HEK293 (cell line): ENCODE measurements at regions not wholly inside any gene's neighbourhood (a gene's known extent, or its start where the extent isn't known, plus 50 kb on each side); places are given as distances from the start of the nearest gene placed in this dataset.

Experiments used
- CTCF ChIA-PET: fragments of 350-600 bp; formaldehyde crosslinking; extraction: SDS; loops from one replicate; lab custom pipeline; 2021; ENCODE audit warnings: antibody characterized with exemption; lab: Yijun Ruan, JAX
- POLR2A ChIA-PET: fragments of 300-600 bp; formaldehyde crosslinking; extraction: SDS; loops from one replicate; lab custom pipeline; 2020; ENCODE audit warnings: antibody characterized with exemption, inconsistent platforms; lab: Yijun Ruan, JAX
- H3K27ac ChIP-seq: fragments of 200-500 bp; sonication (Bioruptor generic); 2 replicates; pipeline ENCODE4 v1.5.1; 2014; ENCODE audit warnings: low read depth, low read length, control low read depth, inconsistent platforms; ENCODE audit errors: extremely low read depth
- H3K36me3 ChIP-seq, 2 experiments: fragments of 200-500 bp in 1 of 2; sonication (Bioruptor generic) in 1 of 2; 1 replicate in 1 of 2; 2 replicates in 1 of 2; pipeline ENCODE4 v1.5.1; 2014 to 2017; ENCODE audit warnings: inconsistent platforms in 2 of 2, low read length in 2 of 2; ENCODE audit not compliant: control insufficient read depth in 2 of 2, insufficient read depth in 1 of 2
- H3K4me1 ChIP-seq: fragments of 200-500 bp; sonication (Bioruptor generic); 2 replicates; pipeline ENCODE4 v1.5.1; 2014; ENCODE audit warnings: mild to moderate bottlenecking, low read length, inconsistent platforms; ENCODE audit not compliant: control insufficient read depth, insufficient read depth
- H3K4me3 ChIP-seq: 2 replicates; pipeline ENCODE4 v1.5.1; 2011; ENCODE audit warnings: low read depth, mild to moderate bottlenecking, control low read depth, low read length, moderate library complexity
- H3K9me3 ChIP-seq: fragments of 200-500 bp; sonication (Bioruptor generic); 2 replicates; pipeline ENCODE4 v1.5.1; 2014; ENCODE audit warnings: low read depth, low read length, inconsistent platforms; ENCODE audit not compliant: control insufficient read depth, insufficient read depth
- BCL11B ChIP-seq: fragments of 450-650 bp; formaldehyde crosslinking; IDR thresholded peaks from 2 replicates; pipeline ENCODE4 v1.5.1; 2016; ENCODE audit warnings: low read depth, missing biosample characterization, missing genetic modification characterization
- GLIS2 ChIP-seq: fragments of 450-650 bp; formaldehyde crosslinking; IDR thresholded peaks from 2 replicates; pipeline ENCODE4 v1.5.1; 2016; ENCODE audit warnings: missing biosample characterization, missing genetic modification characterization
- PBX3 ChIP-seq: sonication (generic); formaldehyde crosslinking; IDR thresholded peaks from 2 replicates; pipeline ENCODE4 v1.8.1; 2022; ENCODE audit warnings: mild to moderate bottlenecking, moderate library complexity, missing genetic modification reagents
- PRDM6 ChIP-seq: fragments of 450-650 bp; formaldehyde crosslinking; IDR thresholded peaks from 2 replicates; pipeline ENCODE4 v1.5.1; 2017; ENCODE audit warnings: missing biosample characterization, missing genetic modification characterization
- RBAK ChIP-seq: fragments of 450-650 bp; formaldehyde crosslinking; IDR thresholded peaks from 2 replicates; pipeline ENCODE4 v1.5.1; 2016; ENCODE audit warnings: missing biosample characterization, missing genetic modification characterization
- YY1 ChIP-seq: fragments of 450-650 bp; formaldehyde crosslinking; IDR thresholded peaks from 2 replicates; pipeline ENCODE4 v1.5.1; 2018; ENCODE audit warnings: missing biosample characterization, missing genetic modification characterization
- YY2 ChIP-seq: fragments of 450-650 bp; formaldehyde crosslinking; IDR thresholded peaks from 2 replicates; pipeline ENCODE4 v1.5.1; 2016; ENCODE audit warnings: missing biosample characterization, missing genetic modification characterization
- ZBTB11 ChIP-seq: fragments of 450-650 bp; formaldehyde crosslinking; conservative IDR thresholded peaks from 2 replicates; pipeline ENCODE4 v1.5.1; 2016; ENCODE audit warnings: low read depth, missing biosample characterization, missing genetic modification characterization
- ZBTB48 ChIP-seq: fragments of 450-650 bp; formaldehyde crosslinking; IDR thresholded peaks from 2 replicates; pipeline ENCODE4 v1.5.1; 2016; ENCODE audit warnings: missing biosample characterization, missing genetic modification characterization
- ZBTB8A ChIP-seq: fragments of 450-650 bp; formaldehyde crosslinking; IDR thresholded peaks from 2 replicates; pipeline ENCODE4 v1.5.1; 2016; ENCODE audit warnings: missing biosample characterization, missing genetic modification characterization
- ZFP69B ChIP-seq: fragments of 450-650 bp; formaldehyde crosslinking; IDR thresholded peaks from 2 replicates; pipeline ENCODE4 v1.5.1; 2016; ENCODE audit warnings: missing biosample characterization, missing genetic modification characterization
- ZNF138 ChIP-seq: fragments of 450-650 bp; formaldehyde crosslinking; IDR thresholded peaks from 2 replicates; pipeline ENCODE4 v1.5.1; 2016; ENCODE audit warnings: missing biosample characterization, missing genetic modification characterization, borderline replicate concordance
- ZNF140 ChIP-seq: fragments of 450-650 bp; formaldehyde crosslinking; IDR thresholded peaks from 2 replicates; pipeline ENCODE4 v1.5.1; 2016; ENCODE audit warnings: missing biosample characterization, missing genetic modification characterization
- ZNF202 ChIP-seq: fragments of 450-650 bp; formaldehyde crosslinking; IDR thresholded peaks from 2 replicates; pipeline ENCODE4 v1.5.1; 2016; ENCODE audit warnings: missing biosample characterization, missing genetic modification characterization, borderline replicate concordance
- ZNF394 ChIP-seq: fragments of 450-650 bp; formaldehyde crosslinking; IDR thresholded peaks from 2 replicates; pipeline ENCODE4 v1.5.1; 2016; ENCODE audit warnings: missing biosample characterization, missing genetic modification characterization, mild to moderate bottlenecking, moderate library complexity, borderline replicate concordance
- ZNF426 ChIP-seq: fragments of 450-650 bp; formaldehyde crosslinking; IDR thresholded peaks from 2 replicates; pipeline ENCODE4 v1.5.1; 2017; ENCODE audit warnings: missing biosample characterization, missing genetic modification characterization, mild to moderate bottlenecking, inconsistent platforms, moderate library complexity
- ZNF548 ChIP-seq: fragments of 450-650 bp; formaldehyde crosslinking; IDR thresholded peaks from 2 replicates; pipeline ENCODE4 v1.5.1; 2016; ENCODE audit warnings: missing biosample characterization, missing genetic modification characterization
- ZNF558 ChIP-seq: fragments of 450-650 bp; formaldehyde crosslinking; IDR thresholded peaks from 2 replicates; pipeline ENCODE4 v1.5.1; 2016; ENCODE audit warnings: missing biosample characterization, missing genetic modification characterization
- ZNF560 ChIP-seq: fragments of 450-650 bp; formaldehyde crosslinking; IDR thresholded peaks from 2 replicates; pipeline ENCODE4 v1.5.1; 2017; ENCODE audit warnings: missing biosample characterization, missing genetic modification characterization, borderline replicate concordance
- ZNF600 ChIP-seq: fragments of 450-650 bp; formaldehyde crosslinking; IDR thresholded peaks from 2 replicates; pipeline ENCODE4 v1.5.1; 2016; ENCODE audit warnings: missing biosample characterization, missing genetic modification characterization
- ZNF610 ChIP-seq: fragments of 450-650 bp; formaldehyde crosslinking; IDR thresholded peaks from 2 replicates; pipeline ENCODE4 v1.5.1; 2016; ENCODE audit warnings: missing biosample characterization, missing genetic modification characterization, borderline replicate concordance
- ZNF623 ChIP-seq: fragments of 450-650 bp; formaldehyde crosslinking; IDR thresholded peaks from 2 replicates; pipeline ENCODE4 v1.5.1; 2016; ENCODE audit warnings: missing biosample characterization, missing genetic modification characterization
- ZNF629 ChIP-seq: fragments of 450-650 bp; formaldehyde crosslinking; IDR thresholded peaks from 2 replicates; pipeline ENCODE4 v1.5.1; 2017; ENCODE audit warnings: missing biosample characterization, missing genetic modification characterization
- ZNF654 ChIP-seq: fragments of 450-650 bp; formaldehyde crosslinking; IDR thresholded peaks from 2 replicates; pipeline ENCODE4 v1.5.1; 2016; ENCODE audit warnings: low read depth, missing biosample characterization, missing genetic modification characterization
- TF ChIP-seq, protein P1 (sequence below): fragments of 450-650 bp; formaldehyde crosslinking; IDR thresholded peaks from 2 replicates; pipeline ENCODE4 v1.5.1; 2016; ENCODE audit warnings: missing biosample characterization, missing genetic modification characterization
- TF ChIP-seq, protein P2 (sequence below): fragments of 450-650 bp; formaldehyde crosslinking; IDR thresholded peaks from 2 replicates; pipeline ENCODE4 v1.5.1; 2016; ENCODE audit warnings: missing biosample characterization, missing genetic modification characterization

GRCh38 chr18:65259403-65259802 lies 491.4 kb upstream of the CDH7 start:
- H3K4me1 ChIP-seq = no peaks in the 10 kb centered on the region
- no peak overlapping the region for H3K4me3 ChIP-seq
- H3K9me3 ChIP-seq = no peaks in the 10 kb centered on the region
- H3K36me3 ChIP-seq = no peaks in the 10 kb centered on the region
- POLR2A ChIA-PET = no interaction called here
- no peak overlapping the region for H3K27ac ChIP-seq
- CTCF ChIA-PET = no interaction called here
- 0 out of 2 replicates have a peak, but pooled peaks have one; percentile 56 for TF ChIP-seq ZNF202 (tag by site-specific recombination)
- TF ChIP-seq BCL11B = no peak
- TF ChIP-seq, protein P1, sequence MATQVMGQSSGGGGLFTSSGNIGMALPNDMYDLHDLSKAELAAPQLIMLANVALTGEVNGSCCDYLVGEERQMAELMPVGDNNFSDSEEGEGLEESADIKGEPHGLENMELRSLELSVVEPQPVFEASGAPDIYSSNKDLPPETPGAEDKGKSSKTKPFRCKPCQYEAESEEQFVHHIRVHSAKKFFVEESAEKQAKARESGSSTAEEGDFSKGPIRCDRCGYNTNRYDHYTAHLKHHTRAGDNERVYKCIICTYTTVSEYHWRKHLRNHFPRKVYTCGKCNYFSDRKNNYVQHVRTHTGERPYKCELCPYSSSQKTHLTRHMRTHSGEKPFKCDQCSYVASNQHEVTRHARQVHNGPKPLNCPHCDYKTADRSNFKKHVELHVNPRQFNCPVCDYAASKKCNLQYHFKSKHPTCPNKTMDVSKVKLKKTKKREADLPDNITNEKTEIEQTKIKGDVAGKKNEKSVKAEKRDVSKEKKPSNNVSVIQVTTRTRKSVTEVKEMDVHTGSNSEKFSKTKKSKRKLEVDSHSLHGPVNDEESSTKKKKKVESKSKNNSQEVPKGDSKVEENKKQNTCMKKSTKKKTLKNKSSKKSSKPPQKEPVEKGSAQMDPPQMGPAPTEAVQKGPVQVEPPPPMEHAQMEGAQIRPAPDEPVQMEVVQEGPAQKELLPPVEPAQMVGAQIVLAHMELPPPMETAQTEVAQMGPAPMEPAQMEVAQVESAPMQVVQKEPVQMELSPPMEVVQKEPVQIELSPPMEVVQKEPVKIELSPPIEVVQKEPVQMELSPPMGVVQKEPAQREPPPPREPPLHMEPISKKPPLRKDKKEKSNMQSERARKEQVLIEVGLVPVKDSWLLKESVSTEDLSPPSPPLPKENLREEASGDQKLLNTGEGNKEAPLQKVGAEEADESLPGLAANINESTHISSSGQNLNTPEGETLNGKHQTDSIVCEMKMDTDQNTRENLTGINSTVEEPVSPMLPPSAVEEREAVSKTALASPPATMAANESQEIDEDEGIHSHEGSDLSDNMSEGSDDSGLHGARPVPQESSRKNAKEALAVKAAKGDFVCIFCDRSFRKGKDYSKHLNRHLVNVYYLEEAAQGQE (tag by site-specific recombination) = peak; percentile 44; the same call in 1 of the 2 replicates
- no peak for TF ChIP-seq GLIS2 (tag by site-specific recombination)
- no peak for TF ChIP-seq RBAK
- 0 out of 2 replicates have a peak, but pooled peaks have one; percentile 26 for TF ChIP-seq ZNF629
- peak; percentile 58; the same call in 1 of the 2 replicates for TF ChIP-seq ZNF140 (tag by site-specific recombination)
- no peak for TF ChIP-seq ZNF600 (tag by site-specific recombination)
- no peak for TF ChIP-seq ZFP69B (tag by site-specific recombination)
- TF ChIP-seq ZBTB8A (tag by site-specific recombination) = peak; percentile 63
- TF ChIP-seq ZBTB11 (tag by site-specific recombination) = peak; percentile 73
- peak; percentile 55 for TF ChIP-seq ZNF623 (tag by site-specific recombination)
- TF ChIP-seq ZNF654 (tag by site-specific recombination) = peak; percentile 19
- TF ChIP-seq ZNF138 = 0 out of 2 replicates have a peak, but pooled peaks have one; percentile 55
- TF ChIP-seq, protein P2, sequence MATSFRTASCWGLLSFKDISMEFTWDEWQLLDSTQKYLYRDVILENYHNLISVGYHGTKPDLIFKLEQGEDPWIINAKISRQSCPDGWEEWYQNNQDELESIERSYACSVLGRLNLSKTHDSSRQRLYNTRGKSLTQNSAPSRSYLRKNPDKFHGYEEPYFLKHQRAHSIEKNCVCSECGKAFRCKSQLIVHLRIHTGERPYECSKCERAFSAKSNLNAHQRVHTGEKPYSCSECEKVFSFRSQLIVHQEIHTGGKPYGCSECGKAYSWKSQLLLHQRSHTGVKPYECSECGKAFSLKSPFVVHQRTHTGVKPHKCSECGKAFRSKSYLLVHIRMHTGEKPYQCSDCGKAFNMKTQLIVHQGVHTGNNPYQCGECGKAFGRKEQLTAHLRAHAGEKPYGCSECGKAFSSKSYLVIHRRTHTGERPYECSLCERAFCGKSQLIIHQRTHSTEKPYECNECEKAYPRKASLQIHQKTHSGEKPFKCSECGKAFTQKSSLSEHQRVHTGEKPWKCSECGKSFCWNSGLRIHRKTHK (tag by site-specific recombination) = no peak
- TF ChIP-seq ZNF548 (tag by site-specific recombination) = no peak
- TF ChIP-seq ZBTB48 = no peak
- peak; percentile 77 for TF ChIP-seq ZNF426
- TF ChIP-seq ZNF610 (tag by site-specific recombination) = no peak
- peak; percentile 54; the same call in 1 of the 2 replicates for TF ChIP-seq ZNF558 (tag by site-specific recombination)
- no peak for TF ChIP-seq YY2 (tag by site-specific recombination)
- peak; percentile 86 for TF ChIP-seq ZNF394 (tag by site-specific recombination)
- TF ChIP-seq YY1 (tag by site-specific recombination) = no peak
- TF ChIP-seq PRDM6 (tag by site-specific recombination) = no peak
- peak; percentile 47; the same call in 1 of the 2 replicates for TF ChIP-seq ZNF560
- TF ChIP-seq PBX3 (CRISPR knock-in tag) = no peak
